ENCODE measurements at regions not wholly inside any gene's neighbourhood (a gene's known extent, or its start where the extent isn't known, plus 50 kb on each side); places are given as distances from the start of the nearest gene placed in this dataset.

DNA sequence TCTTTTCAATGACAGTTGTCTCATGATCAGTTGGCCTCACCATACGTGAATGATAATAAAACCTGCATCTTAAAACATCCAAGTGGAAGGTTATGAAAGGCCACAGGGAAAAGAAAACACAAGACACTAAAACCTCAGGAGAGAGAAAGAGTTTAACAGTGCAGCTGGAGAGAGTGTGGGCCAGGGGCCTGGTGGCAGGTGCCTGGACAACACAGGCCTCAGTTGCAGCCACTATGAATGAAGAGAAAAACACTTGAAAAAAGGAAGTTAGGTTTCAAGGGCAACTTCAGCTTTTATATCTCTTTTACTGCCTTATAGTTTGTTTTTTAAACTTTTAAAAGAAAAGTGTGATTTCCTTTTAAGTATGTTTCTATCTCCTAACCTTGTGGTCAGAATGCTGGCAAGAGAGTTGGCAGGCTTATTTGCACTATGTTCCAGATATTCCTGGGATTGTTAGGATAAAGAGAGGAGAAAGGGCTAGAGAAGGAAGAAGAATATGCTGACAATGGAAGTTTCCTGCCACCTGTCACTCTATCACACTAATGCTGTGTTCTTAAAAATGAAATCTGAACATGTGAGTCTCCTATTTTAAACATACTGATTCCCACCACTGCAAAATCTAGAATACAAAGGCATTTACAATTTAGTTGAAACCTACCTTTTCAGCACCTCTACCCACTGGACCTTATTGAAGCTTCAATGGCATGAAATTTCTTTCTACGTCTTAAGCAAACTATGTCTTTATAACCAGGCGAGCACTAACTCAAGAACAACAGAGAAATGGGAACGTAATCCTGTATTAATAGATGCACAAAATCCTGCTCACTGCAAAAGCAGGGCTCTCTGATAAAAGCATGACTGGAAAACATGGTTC, 222.4 kb downstream of the CD83 start:
- DNase-seq, result no peak

DNA sequence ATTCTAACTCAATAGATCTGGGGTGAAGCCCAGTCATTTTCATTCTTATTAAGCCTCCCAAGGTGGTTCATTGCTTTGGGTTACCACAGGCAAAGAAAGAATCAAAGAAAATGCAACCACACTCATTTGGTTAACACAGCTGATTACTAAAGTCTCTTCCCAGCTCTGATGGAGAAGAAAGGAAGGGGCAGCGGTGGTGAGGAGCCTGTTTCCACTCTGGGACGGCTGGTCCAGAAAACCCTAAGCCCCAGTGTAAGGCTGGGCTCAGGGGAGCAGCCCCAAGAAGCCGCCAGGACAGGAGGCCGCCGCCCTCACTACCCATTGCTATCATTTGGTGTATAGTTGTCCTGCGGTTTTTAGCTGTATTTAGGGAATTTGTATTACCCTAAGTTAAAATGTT, 226.9 kb downstream of the CD83 start:
- DNase-seq, result no peak

DNA sequence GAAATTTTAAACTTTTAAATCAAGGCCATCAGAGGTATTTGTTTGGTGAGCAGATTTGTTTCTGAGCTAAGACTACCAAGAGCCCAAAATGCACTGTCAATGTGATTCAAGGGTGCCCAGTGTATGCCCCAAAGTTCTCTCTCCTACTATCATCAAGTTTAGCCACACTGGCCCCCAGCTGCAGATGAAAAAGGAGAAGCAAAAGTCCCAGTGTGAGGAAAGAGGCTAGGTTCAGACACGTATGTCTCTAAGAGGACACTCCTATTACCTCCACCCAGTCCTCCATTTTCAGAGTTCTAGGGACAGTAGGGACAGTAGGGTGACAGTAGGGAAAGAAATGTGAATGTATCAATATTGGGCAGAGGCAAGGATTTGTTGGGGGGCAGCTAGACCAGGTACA, 230.8 kb downstream of the CD83 start:
- no peak for DNase-seq

DNA sequence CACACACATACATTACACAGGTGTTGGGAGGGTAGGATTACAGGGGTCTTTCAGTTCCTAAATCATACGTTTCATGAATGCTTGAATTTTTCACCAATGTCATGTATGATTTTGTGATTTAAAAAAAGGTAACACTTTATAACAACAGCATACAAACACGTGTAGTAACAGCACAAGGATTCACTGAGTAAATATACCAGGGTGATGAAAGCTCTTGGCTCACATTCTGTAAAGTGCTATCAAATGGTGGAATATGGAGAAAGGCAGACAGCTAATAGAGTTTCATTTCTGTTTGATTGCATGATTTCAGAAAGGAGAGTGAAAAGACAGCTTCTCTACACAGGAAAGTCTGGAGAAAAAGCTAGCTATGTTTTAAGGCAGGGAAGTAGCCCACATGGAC, 231.9 kb downstream of the CD83 start:
- DNase-seq, result no peak

DNA sequence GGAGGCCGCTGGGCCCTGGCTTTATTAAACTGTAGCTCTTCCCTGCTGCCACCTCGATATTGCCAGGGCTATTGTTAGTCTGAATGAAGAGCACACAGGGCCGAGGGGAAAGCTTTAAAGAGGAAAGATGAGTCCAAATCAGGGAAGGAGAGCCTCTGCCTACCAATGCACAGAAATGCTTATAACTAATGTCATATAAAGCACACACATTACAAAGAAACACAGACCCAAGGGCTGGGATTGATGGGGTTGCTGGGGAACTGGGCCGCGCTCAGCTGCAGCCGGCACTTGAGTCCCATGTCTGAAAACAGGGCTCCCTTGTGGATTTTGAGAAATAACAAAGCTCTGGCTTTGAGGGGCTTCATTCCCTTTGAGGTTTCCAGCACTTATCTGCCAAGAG, 232.6 kb downstream of the CD83 start:
- DNase-seq, result no peak

DNA sequence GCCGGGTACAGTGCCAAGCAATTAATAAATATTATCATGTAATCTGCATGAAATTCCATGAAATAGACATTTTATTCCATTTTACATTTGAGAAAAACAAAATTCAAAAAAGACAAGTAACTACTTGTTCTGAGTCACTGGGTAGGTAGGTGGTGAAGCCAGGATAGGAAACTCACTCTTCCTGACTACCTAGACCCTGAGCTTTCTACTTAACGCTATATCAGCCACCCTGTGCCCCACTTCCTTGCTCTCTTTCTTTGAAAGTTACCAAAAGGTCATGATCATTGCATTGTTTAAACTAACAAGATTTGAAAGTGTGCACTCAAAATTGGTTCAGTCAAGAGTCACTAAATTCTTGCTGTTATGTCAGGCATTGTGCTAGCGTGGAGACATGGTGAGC, 235.7 kb downstream of the CD83 start:
- DNase-seq, result no peak

DNA sequence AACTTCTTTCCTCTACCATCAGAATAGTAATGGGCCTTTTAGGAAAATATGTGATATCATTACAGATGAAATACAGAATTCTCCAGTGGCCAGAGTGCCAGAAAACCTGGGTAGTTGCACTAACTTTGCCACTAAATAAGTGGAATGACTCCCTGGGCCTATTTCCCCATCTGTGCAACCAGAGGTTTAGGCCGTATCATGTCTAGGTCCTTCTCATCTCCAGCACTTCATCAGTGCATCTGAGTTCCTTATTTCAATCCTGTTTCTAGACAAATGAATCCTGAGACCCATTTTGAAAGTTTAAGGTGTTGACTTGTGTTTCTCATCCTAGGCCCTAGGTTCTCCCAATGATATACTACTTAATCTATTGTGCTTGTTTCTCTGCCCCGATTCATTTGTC, 236.2 kb downstream of the CD83 start:
- no peak for DNase-seq

DNA sequence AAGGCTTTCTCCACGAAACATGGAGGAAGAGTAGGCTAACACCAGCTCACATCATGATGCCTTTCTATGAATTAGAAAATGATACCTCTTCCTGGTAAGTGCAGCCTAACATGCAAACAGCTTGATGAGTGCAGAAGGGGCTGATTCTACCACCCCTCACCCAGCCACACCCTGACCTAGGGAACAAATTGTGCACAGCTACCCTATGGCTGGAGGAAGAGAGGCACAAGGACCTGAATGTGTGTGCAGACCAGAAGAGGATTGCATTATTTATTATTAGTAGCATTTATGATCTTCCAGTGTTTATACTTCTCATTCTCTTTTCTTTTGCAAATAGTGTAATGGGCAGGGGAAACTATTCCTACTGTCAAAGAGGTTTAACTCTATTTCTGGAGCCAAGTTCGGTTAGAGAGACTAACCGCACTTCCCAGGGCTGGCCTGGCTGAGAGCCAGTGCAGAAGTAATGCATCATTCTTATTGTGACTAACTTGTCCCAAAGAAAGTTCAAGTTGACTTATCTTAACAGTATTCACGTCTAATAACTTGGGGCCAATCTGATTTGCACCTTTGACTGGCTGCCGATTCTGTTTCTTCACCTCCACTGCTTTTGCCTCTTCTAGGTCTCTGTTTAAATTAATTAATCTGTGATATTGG, 237.5 kb downstream of the CD83 start:
- DNase-seq, result no peak

DNA sequence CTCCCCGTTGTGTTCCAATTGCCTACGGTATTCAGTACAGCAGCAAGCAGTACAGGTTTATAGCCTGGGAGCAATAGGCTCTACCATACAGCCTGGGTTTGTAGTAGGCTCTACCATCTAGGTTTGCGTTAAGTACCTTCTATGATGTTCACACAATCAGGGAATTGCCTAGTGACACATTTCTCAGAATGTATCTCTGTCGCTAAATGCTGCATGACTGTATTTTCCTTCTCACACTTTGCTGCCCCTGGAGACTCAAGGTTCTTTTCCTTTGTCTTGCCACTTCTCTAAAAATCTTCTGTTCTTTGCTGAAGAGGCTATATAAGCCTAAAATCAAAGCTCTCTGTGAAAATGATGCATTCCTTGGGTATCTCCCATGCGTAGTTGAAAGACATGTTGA, 241.9 kb downstream of the CD83 start:
- DNase-seq, result no peak

DNA sequence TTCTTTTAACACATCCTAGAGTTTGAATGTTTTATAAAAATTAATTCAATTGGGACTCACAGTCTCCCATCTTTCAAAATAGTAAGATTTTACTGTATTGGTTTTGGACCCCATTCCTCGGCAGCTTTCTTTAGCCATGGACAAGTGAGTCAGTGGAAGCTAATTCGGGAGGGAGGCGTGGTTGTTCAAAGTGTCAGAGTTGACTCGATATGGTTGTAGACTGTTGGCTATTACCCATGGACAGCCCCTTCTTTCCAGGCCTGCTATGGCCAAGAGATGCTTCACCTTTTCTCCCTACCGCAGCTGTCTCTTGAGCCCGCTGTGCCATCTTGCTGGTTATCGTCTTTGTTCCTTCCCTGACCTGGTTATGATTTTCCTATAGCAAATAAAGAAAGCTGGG, 243.0 kb downstream of the CD83 start:
- no peak for DNase-seq

DNA sequence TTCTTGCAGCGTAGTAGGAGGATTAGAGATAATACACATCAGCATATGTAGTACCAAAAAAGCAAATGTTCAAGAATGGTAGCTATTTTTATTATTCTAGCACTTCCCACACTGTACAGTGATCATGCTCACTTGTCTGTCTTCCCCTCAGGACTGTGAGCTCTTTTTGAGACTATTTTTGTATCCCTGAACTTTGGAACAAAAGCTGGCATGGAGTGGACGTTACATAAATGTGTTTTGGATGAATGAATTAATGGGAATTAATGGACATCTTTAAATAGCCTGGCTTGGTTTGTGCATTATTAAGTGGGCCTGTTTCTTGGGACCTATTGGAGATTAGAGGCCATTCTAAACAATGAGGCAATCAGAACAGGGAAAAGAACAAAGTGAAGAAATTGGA, 243.7 kb downstream of the CD83 start:
- DNase-seq, result no peak

DNA sequence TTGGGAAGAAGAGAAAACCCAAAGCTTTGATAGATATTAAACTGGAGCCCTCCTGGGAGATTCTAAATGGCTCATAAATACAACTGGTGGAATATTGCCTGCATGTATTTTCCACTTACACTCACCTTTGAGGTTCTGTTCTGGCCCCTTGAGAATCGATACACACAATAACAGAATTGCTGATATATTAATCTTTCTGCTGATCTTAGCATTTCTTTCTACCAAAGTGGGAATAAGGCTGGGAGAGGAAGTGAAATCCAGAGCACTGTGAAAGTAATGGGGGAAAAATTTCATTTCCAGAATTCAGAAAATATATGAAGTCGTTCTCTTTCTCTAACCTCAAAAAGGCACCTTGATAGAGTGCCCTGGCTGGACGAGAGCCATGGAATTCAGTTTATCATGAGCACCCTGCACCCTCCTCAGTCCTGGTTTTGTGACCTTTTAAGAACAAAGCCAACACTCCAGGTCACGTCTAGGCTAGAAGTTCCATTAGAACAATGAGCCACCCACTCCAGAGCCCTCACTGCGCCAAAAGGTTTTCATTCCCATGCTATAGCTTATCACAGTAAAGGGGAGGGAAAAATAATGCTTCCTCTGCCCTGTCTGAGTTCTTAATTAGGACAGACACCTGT, 244.5 kb downstream of the CD83 start:
- no peak for DNase-seq

DNA sequence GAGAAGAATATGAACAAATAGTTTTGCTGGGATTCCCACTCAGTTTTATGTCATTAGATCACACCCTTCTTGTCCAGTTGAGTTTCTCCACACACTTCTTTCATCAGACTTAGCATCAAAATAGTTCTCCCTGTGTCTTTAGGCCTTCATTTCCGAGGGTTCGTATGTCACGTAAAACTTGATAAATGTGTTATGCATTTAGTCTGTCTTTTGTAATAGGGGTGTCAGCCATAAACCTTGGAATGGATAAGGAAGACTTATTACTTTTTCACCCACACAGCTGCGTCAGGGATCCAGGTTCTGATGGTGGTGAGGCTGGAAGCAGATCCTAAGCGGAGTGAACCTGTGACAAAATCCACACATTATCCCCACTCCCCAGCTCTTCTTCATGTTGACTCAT, 246.8 kb downstream of the CD83 start:
- no peak for DNase-seq

DNA sequence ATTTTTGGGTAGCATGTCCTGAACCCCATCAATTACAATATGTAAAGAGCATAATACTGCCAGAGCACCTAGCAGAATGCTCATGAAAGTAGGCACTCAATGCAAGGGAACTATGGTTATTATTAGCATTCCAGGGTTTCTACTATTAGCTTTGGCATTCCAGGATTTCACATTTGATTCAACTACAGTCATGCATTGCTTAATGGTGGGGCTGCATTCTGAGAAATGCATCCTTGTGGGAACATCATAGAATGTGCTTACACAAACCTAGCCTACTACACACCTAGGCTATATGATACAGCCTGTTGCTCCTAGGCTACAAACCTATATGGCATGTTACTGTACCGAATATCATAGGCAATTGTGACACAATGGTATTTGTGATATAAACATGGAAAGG, 247.8 kb downstream of the CD83 start:
- no peak for DNase-seq

DNA sequence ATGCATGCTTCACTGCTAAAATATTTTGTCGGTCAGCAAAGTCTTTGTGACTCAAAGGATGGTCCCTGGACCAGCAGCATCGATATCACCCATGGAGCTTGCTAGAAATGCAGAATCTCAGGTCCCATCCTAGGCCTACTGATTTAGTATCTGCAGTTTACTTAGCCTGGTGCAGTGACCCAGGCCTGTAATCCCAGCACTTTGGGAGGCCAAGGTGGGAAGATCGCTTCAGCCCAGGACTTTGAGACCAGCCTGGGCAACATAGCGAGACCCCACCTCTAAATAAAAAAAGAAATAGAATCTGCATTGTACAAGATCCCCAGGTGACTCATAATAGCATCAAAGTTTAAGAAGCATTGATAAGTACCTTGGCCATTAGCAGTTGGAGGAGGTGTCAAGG, 248.7 kb downstream of the CD83 start:
- DNase-seq, result no peak

DNA sequence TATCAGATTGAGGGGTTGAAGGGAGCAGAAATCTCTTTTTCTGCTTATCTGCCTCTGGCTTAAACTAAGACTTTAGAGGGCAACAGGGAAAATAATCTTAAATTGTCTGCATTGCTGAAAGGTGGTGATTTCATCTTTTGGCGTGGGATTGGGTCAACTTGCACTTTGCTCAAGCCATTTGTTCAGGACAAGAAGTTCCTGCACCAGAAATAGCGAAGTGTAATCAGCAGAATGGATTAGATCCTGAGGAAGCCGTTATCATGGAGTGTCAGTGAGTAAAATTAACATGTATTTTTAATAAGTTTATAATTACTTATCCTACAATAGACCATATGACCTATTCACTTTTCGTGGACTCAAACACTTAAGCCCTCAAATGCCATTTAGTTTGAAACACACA, 249.3 kb downstream of the CD83 start:
- DNase-seq, result no peak

DNA sequence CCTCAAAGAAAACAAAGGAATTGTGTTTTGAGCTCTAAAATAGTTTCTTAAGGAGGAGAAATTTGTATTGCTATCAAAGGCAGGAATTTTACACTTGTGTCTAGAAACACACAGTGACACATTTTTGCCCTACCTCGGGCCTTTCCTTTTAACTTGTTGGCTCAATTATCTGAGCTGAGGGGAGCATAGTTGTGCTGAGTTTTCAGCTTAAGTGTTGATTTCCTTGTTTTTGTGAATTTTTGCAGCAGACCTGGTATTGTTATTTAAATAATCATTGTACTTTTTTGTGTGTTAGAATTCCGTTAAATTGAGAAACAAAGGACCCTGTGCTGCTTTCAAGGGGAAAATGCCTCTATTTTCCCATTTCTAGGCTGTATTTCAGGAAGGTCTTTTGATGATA, 249.7 kb downstream of the CD83 start:
- no peak for DNase-seq

DNA sequence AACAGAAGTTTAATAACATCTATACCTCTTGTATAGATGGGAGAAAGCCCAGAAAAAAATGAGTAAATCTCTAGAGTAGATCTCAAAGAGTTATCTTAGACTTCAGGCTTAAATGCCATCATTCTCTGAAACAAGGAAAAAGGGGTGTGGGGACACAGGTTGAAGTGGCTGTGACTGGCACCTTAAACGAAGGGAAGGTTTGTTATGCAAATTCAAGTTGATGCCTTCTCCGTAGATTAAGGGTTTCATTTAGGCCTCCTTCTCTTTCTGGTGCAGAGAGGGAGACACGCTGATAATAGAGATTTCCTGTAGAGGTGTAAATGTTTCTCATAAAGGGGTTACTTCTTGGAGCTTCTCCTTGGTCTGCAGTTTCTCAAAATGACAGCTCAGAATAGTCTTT, 252.1 kb downstream of the CD83 start:
- DNase-seq, result no peak

DNA sequence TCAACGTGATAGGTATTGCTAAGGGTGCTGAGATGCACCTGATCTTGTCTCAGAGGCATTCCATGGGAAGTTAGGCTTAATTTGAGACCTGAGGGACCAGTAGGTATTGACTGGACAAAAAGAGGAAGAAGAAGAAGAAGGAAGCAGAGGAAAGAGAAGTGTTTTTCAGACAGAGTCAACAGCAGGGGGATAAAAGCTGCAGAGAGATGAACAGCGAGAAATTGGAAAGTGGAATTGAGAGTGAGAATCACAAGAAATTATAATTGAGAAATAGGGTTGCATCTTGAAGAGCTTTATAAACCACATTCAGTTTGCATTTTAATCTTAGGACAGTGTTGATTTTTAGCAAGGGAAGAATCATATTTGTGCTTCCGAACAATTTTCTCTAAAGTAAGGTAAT, 254.0 kb downstream of the CD83 start:
- no peak for DNase-seq

DNA sequence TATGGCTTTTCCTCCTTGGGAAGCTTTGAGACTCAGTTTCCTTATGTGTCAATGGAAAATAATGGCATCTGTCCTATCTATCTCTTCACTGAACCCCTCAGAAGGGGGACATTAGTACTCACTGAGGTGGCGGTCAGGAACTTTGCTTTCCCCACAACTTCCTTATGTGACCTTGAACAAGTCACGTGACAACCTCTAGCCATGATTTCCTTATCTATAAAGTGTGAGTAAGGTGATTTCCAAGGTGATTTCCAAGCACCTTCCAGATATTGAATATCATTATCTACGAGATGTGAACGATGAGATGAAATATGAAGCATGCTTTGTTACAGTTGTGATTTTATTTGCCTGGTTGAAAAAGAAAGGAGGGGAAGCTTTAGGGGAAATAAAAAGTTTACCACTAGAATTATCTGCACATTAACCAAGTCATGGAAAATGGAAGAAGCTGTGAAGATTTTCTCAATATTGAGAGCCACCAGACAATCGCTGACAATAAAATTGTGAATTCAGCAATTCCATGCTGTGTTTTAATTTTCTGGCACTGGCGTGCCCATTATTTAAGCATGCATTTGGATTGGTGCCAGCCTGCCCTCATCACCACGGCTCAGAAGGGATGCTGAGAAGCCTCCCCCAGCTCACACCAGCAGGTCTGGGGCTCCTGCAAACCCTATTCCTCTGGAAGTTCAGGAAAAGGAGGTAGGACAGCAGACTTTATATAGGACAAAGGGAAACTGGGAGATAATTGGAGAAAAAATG, 255.3 kb downstream of the CD83 start:
- DNase-seq, result no peak

DNA sequence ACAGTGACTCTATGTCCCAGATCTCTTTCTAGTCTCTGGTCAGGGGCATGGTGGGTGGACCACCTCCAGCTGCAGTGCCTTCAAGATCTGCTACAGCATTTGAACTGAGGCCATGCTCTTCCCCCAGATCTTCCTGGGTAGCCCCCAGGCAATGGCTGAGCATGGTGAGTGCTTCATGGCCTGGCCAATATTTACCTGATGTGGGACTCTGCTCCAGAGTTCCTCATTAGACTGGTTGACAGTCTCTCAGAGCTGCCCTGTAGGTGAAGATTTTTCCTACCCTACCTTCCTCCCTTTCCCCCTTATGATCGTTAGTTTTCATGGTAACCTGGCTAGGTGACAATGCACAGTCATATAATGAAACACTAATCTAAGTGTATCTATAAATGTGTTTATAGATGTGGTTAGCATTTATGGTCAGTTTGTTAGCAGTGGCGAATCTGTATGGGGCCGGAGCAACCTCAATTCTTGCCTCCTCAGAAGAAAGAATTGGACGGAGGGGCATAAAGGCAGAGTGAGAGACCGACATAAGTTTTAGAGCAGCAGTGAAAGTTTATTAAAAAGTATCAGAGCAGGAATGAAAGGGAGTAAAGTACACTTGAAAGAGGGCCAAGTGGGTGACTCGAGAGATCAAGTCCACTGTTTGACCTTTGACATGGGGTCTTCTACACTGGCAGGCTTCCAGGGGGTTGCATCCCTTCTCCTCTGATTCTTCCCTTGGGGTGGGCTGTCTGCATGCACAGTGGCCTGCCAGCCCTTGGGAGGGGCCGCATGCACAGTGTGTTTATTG, 256.3 kb downstream of the CD83 start:
- DNase-seq, result no peak

DNA sequence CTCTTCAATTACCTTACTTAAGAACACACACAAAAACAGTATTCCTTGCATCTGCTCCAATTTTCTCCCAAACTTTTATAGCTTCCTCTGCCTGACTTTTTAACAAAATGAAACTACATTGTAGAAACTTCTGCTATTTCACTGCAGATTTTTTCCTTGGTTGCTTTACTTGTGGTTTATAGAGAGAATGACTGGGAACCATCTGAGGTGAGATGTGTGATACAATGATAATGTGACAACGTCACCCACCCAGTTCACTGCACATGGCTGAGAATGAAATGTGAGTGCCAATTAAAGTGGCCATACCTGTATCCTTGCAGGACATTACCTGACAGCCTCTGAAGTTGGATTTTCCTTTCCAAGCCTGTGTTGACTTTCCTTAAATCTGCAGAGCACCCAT, 258.4 kb downstream of the CD83 start:
- no peak for DNase-seq

DNA sequence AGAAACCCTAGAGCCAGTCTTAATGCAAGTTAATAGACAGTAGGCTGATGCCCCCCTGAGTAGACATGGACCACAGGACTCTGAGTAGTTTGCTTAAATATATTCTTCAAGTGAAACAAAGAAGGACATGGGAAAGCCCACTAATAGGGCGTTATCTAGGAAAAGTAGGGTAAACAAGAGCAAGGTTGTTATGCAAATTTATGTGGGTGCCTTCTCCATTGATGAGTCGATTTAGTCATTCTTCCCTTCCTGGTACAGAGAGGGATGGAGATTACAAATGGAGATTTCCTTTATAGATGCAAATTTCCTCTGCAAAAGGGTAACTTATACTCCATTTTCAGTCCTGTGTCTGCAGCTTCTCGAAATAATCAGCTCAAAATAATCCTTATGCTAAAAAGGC, 262.0 kb downstream of the CD83 start:
- DNase-seq, result no peak
